Keratinocyte (primary cell): ENCODE measurements at regions not wholly inside any gene's neighbourhood (a gene's known extent, or its start where the extent isn't known, plus 50 kb on each side); places are given as distances from the start of the nearest gene placed in this dataset.

ENCODE experiments used
- DNase-seq: peaks from one replicate; pipeline ENCODE4 v3.0.0-alpha.2; 2011; ENCODE audit warnings: low read depth, missing footprints, low spot score
- FAIRE-seq: peaks from 2 replicates; lab custom pipeline; 2011; peaks lifted over from hg19 to GRCh38; lab: Jason Lieb, UNC
- H2AFZ ChIP-seq: 2 replicates; pipeline ENCODE4 v1.6.0; 2012; ENCODE audit warnings: low read length, control low read depth, inconsistent platforms; ENCODE audit not compliant: control insufficient read depth
- H3K27ac ChIP-seq: 2 replicates; pipeline ENCODE4 v1.5.1; 2011; ENCODE audit warnings: low read length; ENCODE audit not compliant: control insufficient read depth, insufficient read depth
- H3K27me3 ChIP-seq: 3 replicates; pipeline ENCODE4 v1.6.0; 2011; ENCODE audit warnings: low read length; ENCODE audit not compliant: control insufficient read depth, insufficient read depth; ENCODE audit errors: extremely low read depth
- H3K36me3 ChIP-seq, 2 experiments: 2 replicates in 1 of 2; 3 replicates in 1 of 2; pipeline ENCODE4 v1.5.1; 2011; ENCODE audit warnings: low read length in 2 of 2, mild to moderate bottlenecking in 1 of 2; ENCODE audit not compliant: control insufficient read depth in 2 of 2, insufficient read depth in 2 of 2; ENCODE audit errors: extremely low read depth in 1 of 2
- H3K4me1 ChIP-seq: 3 replicates; pipeline ENCODE4 v1.5.1; 2011; ENCODE audit warnings: low read length; ENCODE audit not compliant: control insufficient read depth, insufficient read depth; ENCODE audit errors: extremely low read depth
- H3K4me2 ChIP-seq: 3 replicates; pipeline ENCODE4 v1.6.0; 2011; ENCODE audit warnings: low read depth, low read length; ENCODE audit not compliant: control insufficient read depth, insufficient read depth; ENCODE audit errors: extremely low read depth
- H3K4me3 ChIP-seq, 3 experiments: fragments of 200-600 bp in 1 of 3; sonication (generic) in 1 of 3; 2 replicates in 2 of 3; 3 replicates in 1 of 3; pipeline ENCODE4 v1.5.1; 2011 to 2016; ENCODE audit warnings: low read length in 3 of 3, mild to moderate bottlenecking in 3 of 3, control low read depth in 2 of 3, inconsistent platforms in 1 of 3, low read depth in 1 of 3, mixed read lengths in 1 of 3, mixed run types in 1 of 3, moderate library complexity in 1 of 3; ENCODE audit not compliant: control insufficient read depth in 2 of 3, insufficient read depth in 2 of 3; ENCODE audit errors: extremely low read depth in 1 of 3
- H3K79me2 ChIP-seq: 2 replicates; pipeline ENCODE4 v1.6.0; 2012; ENCODE audit warnings: low read length; ENCODE audit not compliant: control insufficient read depth, insufficient read depth
- H3K9ac ChIP-seq: 3 replicates; pipeline ENCODE4 v1.6.0; 2011; ENCODE audit warnings: low read length; ENCODE audit not compliant: control insufficient read depth, insufficient read depth; ENCODE audit errors: extremely low read depth
- H3K9me1 ChIP-seq: 3 replicates; pipeline ENCODE4 v1.6.0; 2011; ENCODE audit warnings: low read length; ENCODE audit not compliant: control insufficient read depth, insufficient read depth; ENCODE audit errors: extremely low read depth
- H3K9me3 ChIP-seq: 2 replicates; pipeline ENCODE4 v1.5.1; 2012; ENCODE audit warnings: low read depth, low read length; ENCODE audit not compliant: control insufficient read depth
- H4K20me1 ChIP-seq: 3 replicates; pipeline ENCODE4 v1.6.0; 2011; ENCODE audit warnings: low read length; ENCODE audit not compliant: control insufficient read depth, insufficient read depth; ENCODE audit errors: extremely low read depth
- EZH2 ChIP-seq: IDR thresholded peaks from one replicate; pipeline ENCODE4 v1.6.1; 2012; ENCODE audit warnings: inconsistent platforms, mild to moderate bottlenecking, low read length, moderate library complexity
- dilution Hi-C: fragments of 300-500 bp; cut with MboI; formaldehyde crosslinking; loops from one replicate; pipeline ENCODE4 v1.7.0; 2020; ENCODE audit warnings: low sequenced_read_pairs; ENCODE audit not compliant: extremely low pct_ligation_motif_present
- TF ChIP-seq, protein P1 (sequence below), 3 experiments: IDR thresholded peaks in 1 of 3; conservative IDR thresholded peaks in 1 of 3; optimal IDR thresholded peaks in 1 of 3; 2 replicates in 2 of 3; 3 replicates in 1 of 3; pipeline versions ENCODE3 to v1.5.1; 2011; ENCODE audit warnings: low read length in 3 of 3, mild to moderate bottlenecking in 3 of 3, moderate library complexity in 2 of 3, control low read depth in 1 of 3, inconsistent platforms in 1 of 3; ENCODE audit not compliant: insufficient read depth in 2 of 3; ENCODE audit errors: extremely low read depth in 1 of 3

DNA sequence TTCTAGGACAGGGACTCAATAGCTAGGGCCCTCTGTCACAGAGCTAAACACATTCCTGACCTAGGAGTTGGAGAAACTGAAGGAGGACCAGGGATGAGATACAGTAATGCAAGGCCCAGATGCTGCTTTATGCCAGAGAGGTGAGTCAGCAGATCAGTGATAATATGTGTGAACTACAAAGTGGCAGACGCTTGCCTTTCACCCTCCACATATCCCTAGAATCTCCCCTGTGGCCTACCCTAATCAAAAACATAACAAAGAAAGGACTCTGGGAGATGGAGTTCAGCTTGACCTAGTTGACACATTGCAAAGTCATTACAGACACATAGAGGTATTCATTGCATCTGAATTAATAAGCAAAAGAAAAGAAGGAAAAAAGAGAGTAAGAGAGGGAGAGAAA, 417.6 kb upstream of the DYNLRB2 start:
- Histone ChIP-seq H3K9me1 (no peaks in the 10 kb centered on the region), H3K9me3 (no peaks in the 10 kb centered on the region), H2AFZ (no peak overlapping the region), H3K4me3 (no peak overlapping the region), H3K9ac (no peak overlapping the region), H3K36me3 (no peaks in the 10 kb centered on the region), H3K27ac (no peak overlapping the region), H4K20me1 (no peaks in the 10 kb centered on the region), H3K79me2 (no peaks in the 10 kb centered on the region), H3K27me3 (no peaks in the 10 kb centered on the region), H3K4me1 (peaks cover 10% of the 10 kb centered on the region), H3K4me2 (no peak overlapping the region)
- dilution Hi-C loops, result no loop called here
- no peak for DNase-seq
- no peak for FAIRE-seq
- TF ChIP-seq, protein P1, sequence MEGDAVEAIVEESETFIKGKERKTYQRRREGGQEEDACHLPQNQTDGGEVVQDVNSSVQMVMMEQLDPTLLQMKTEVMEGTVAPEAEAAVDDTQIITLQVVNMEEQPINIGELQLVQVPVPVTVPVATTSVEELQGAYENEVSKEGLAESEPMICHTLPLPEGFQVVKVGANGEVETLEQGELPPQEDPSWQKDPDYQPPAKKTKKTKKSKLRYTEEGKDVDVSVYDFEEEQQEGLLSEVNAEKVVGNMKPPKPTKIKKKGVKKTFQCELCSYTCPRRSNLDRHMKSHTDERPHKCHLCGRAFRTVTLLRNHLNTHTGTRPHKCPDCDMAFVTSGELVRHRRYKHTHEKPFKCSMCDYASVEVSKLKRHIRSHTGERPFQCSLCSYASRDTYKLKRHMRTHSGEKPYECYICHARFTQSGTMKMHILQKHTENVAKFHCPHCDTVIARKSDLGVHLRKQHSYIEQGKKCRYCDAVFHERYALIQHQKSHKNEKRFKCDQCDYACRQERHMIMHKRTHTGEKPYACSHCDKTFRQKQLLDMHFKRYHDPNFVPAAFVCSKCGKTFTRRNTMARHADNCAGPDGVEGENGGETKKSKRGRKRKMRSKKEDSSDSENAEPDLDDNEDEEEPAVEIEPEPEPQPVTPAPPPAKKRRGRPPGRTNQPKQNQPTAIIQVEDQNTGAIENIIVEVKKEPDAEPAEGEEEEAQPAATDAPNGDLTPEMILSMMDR (optimal IDR thresholded peaks at IDR 0.05 in 1 of 3, IDR thresholded peaks at IDR 0.05 in 1 of 3, conservative IDR thresholded peaks at IDR 0.05 in 1 of 3; ENCODE audit: extremely low read depth in 1 of 3, insufficient read depth in 2 of 3, low read length in 3 of 3), result no peak
- TF ChIP-seq EZH2, result no peak

DNA sequence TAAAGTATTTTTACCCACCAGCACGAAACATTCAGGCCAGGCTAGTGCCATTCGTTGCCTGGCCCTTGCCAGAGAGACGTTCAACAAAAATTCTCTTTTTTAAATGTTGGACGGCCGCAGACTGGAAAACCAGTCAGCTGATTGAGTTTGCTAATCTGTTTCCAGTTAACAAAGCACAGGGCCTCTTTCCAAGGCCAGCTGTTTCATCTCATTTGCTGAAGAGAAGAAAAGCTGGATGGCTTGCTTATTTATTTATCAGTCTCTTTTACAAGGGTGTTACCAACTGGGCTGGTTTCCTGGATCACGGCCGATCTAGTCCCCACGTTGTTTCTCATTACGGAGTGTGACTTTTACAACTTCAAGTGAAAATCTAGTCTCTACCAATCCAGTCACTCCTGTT, 418.7 kb upstream of the DYNLRB2 start:
- H3K4me2 ChIP-seq, result no peak overlapping the region
- H3K27me3 ChIP-seq, result no peaks in the 10 kb centered on the region
- H3K36me3 ChIP-seq, result no peaks in the 10 kb centered on the region
- no peak overlapping the region for H3K27ac ChIP-seq
- no peak overlapping the region for H2AFZ ChIP-seq
- no peaks in the 10 kb centered on the region for H3K9me1 ChIP-seq
- no peak overlapping the region for H3K4me3 ChIP-seq
- DNase-seq, result no peak
- FAIRE-seq, result no peak
- TF ChIP-seq EZH2, result no peak
- TF ChIP-seq, protein P1 (optimal IDR thresholded peaks at IDR 0.05 in 1 of 3, IDR thresholded peaks at IDR 0.05 in 1 of 3, conservative IDR thresholded peaks at IDR 0.05 in 1 of 3; ENCODE audit: extremely low read depth in 1 of 3, insufficient read depth in 2 of 3, low read length in 3 of 3), result no peak
- peaks cover 16% of the 10 kb centered on the region for H3K4me1 ChIP-seq
- no peak overlapping the region for H3K9ac ChIP-seq
- H4K20me1 ChIP-seq, result no peaks in the 10 kb centered on the region
- no peaks in the 10 kb centered on the region for H3K79me2 ChIP-seq
- no peaks in the 10 kb centered on the region for H3K9me3 ChIP-seq
- dilution Hi-C loops, result no loop called here
